ENCODE measurements at regions not wholly inside any gene's neighbourhood (a gene's known extent, or its start where the extent isn't known, plus 50 kb on each side); places are given as distances from the start of the nearest gene placed in this dataset.

GRCh38 chr14:55756078-55756477, 176.1 kb downstream of the KTN1 start:
- Mint-ChIP-seq H3K36me3 (no peaks in the 10 kb centered on the region), H3K27me3 (no peaks in the 10 kb centered on the region), H3K4me1 (ENCODE audit: low read depth in 2 of 2) (peaks cover 0 to 3% of the 10 kb centered on the region in 2 donors), H3K4me3 (no peak overlapping the region), H3K27ac (no peak overlapping the region), H3K9me3 (no peaks in the 10 kb centered on the region)
- ATAC-seq, result no peak
- no peak for DNase-seq (ENCODE audit: low spot score)

GRCh38 chr14:55756557-55756956, 176.6 kb downstream of the KTN1 start:
- Mint-ChIP-seq H3K36me3 (no peaks in the 10 kb centered on the region), H3K27ac (no peak overlapping the region), H3K9me3 (no peaks in the 10 kb centered on the region), H3K4me3 (no peak overlapping the region), H3K4me1 (ENCODE audit: low read depth in 2 of 2) (peaks cover 0 to 3% of the 10 kb centered on the region in 2 donors), H3K27me3 (peaks cover 0 to under 1% of the 10 kb centered on the region in 2 donors)
- DNase-seq (ENCODE audit: low spot score) (no peak), ATAC-seq (no peak)

DNA sequence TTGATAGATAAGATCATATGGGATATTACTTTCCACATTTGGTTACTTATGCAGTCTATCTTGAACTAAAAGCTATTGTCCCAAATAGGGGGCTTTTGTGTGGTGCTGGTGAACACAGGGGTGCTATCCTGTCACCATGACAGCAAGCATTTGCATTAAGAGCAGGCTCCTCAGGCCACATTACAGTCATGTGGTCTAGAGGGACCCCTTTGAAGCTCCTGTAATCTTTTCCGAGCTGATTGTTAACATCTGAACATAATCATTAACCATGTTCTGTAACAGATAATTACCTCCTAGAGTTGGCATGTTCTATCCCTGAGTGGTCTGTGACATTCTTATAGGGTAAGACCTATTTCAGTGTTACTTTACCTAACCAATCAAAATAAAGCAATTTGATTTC, 178.8 kb downstream of the KTN1 start:
- Mint-ChIP-seq H3K4me3 (no peak overlapping the region), H3K9me3 (no peaks in the 10 kb centered on the region), H3K27me3 (peaks cover 0 to 6% of the 10 kb centered on the region in 2 donors), H3K4me1 (ENCODE audit: low read depth in 2 of 2) (peaks cover 0 to 3% of the 10 kb centered on the region in 2 donors), H3K27ac (no peak overlapping the region), H3K36me3 (no peaks in the 10 kb centered on the region)
- no peak for DNase-seq (ENCODE audit: low spot score)
- no peak for ATAC-seq

- no peak for DNase-seq (ENCODE audit: low spot score)
- no peak overlapping the region for H3K27ac Mint-ChIP-seq
- H3K36me3 Mint-ChIP-seq, result no peaks in the 10 kb centered on the region
- no peak for ATAC-seq
- H3K4me3 Mint-ChIP-seq, result no peak overlapping the region
- peaks cover 0 to 3% of the 10 kb centered on the region in 2 donors for H3K4me1 Mint-ChIP-seq (ENCODE audit: low read depth in 2 of 2)
- peaks cover 0 to 6% of the 10 kb centered on the region in 2 donors for H3K27me3 Mint-ChIP-seq
- no peaks in the 10 kb centered on the region for H3K9me3 Mint-ChIP-seq
These were observed 181.0 kb downstream of the KTN1 start for GRCh38 chr14:55760789-55761566.

DNA sequence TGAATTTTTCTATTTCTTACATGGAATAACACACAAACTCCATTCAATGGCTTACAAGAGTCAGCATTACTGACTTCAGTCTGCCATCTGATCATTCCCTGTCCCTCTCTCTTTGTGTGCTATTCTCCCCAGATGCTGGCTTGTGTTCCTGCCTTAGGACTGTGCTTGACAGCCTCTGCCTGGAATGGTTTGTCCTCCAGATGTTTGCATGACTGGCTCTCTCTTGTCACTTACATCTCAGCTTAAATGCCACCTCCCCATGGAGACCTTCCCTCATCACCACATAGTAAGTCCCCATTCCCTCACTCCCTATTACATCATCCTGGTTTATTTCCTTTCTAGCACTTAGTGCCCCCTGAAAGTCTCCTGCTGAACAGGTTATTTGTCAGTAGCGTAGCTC, 181.6 kb downstream of the KTN1 start:
- ATAC-seq (no peak), DNase-seq (ENCODE audit: low spot score) (no peak)
- Mint-ChIP-seq H3K36me3 (no peaks in the 10 kb centered on the region), H3K9me3 (no peaks in the 10 kb centered on the region), H3K27ac (no peak overlapping the region), H3K4me1 (ENCODE audit: low read depth in 2 of 2) (no peaks in the 10 kb centered on the region), H3K4me3 (no peak overlapping the region), H3K27me3 (peaks cover 0 to 6% of the 10 kb centered on the region in 2 donors)

DNA sequence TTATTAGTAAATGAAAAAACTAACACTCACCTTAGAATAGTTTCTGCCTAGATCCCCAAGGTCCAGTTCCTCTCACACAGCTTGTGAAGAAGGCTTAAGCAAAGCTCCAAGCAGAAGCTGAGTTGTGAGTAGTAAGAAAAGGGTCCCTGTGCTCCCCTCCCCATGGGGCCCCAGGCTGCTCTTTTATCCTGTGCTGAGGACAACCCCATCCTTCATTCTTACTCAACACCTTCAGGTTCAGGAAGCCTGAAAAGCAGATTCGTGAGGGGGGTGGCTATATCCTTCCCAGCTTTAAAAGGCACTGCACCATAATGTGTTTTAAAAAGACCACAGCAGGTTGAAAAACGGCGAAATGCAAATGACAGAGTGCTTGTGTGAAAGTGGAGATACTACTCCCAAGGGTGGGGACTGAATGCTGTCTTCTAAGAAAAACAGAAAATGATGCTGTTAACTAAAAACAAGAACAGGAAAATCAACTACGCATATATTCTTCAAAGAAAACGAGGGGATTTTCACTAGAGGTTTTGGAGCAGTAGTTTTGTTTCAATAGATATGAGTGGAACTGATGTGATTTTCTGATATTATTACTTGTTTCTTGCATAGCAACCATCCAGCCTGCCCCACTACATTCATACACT, 182.7 kb downstream of the KTN1 start:
- Mint-ChIP-seq H3K4me3 (peak overlapping the region; percentile 17), H3K27me3 (peaks cover 0 to 6% of the 10 kb centered on the region in 2 donors), H3K36me3 (no peaks in the 10 kb centered on the region), H3K4me1 (ENCODE audit: low read depth in 2 of 2) (no peaks in the 10 kb centered on the region), H3K9me3 (no peaks in the 10 kb centered on the region), H3K27ac (no peak overlapping the region)
- DNase-seq (ENCODE audit: low spot score) (no peak), ATAC-seq (peak in 1 of 2 donors; percentile 59)

- no peak for ATAC-seq
- H3K4me3 Mint-ChIP-seq, result no peak overlapping the region
These were observed 184.8 kb downstream of the KTN1 start for GRCh38 chr14:55764784-55765183.

DNA sequence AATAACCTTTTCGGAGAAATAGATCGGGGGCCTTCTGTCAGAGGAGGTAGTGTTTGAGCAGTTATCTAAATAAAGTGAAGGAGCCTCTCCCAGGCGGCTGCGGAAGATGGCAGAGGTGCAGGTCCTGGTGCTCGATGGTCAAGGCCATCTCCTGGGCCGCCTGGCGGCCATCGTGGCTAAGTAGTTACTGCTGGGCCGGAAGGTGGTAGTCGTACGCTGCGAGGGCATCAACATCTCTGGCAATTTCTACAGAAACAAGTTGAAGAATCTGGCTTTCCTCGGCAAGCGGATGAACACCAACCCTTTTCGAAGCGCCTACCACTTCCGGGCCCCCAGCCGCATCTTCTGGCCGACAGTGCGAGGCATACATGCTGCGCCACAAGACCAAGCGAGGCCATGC, 186.1 kb downstream of the KTN1 start:
- Mint-ChIP-seq H3K9me3 (peaks cover 4% of the 10 kb centered on the region), H3K27me3 (peaks cover 5 to 12% of the 10 kb centered on the region in 2 donors), H3K4me1 (ENCODE audit: low read depth in 2 of 2) (peaks cover 0 to 4% of the 10 kb centered on the region in 2 donors), H3K36me3 (peaks cover 4% of the 10 kb centered on the region), H3K27ac (no peak overlapping the region), H3K4me3 (no peak overlapping the region)
- no peak for ATAC-seq
- no peak for DNase-seq (ENCODE audit: low spot score)

More at GRCh38 chr14:55764784-55765183, 184.8 kb downstream of the KTN1 start:
- DNase-seq (ENCODE audit: low spot score), result no peak
- H3K9me3 Mint-ChIP-seq, result peaks cover 4% of the 10 kb centered on the region
- peaks cover 0 to 4% of the 10 kb centered on the region in 2 donors for H3K4me1 Mint-ChIP-seq (ENCODE audit: low read depth in 2 of 2)
- peaks cover 5 to 12% of the 10 kb centered on the region in 2 donors for H3K27me3 Mint-ChIP-seq
- no peak overlapping the region for H3K27ac Mint-ChIP-seq
- peaks cover 4% of the 10 kb centered on the region for H3K36me3 Mint-ChIP-seq

DNA sequence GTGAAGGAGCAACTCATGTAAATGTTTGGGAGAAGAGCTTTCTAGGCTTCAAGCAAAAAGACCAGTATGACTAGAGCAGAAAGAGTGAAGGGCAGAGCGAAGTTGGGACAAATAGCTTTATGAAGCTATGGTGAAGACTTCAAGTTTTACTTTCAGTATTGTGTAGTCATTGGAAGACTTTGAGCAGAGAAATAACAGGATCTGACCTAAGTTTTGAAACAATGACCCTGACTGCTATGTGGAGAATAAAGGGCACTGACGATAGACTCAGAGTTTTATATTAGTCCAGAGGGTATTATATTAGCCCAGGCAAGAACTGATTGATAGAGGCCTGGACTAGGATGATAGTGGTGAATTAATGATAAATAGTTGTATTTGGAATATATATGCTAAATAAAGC, 187.3 kb downstream of the KTN1 start:
- Mint-ChIP-seq H3K27me3 (peaks cover 5 to 9% of the 10 kb centered on the region in 2 donors), H3K27ac (no peak overlapping the region), H3K4me3 (no peak overlapping the region), H3K4me1 (ENCODE audit: low read depth in 2 of 2) (peaks cover 0 to 4% of the 10 kb centered on the region in 2 donors), H3K36me3 (peaks cover 4% of the 10 kb centered on the region), H3K9me3 (peaks cover 4% of the 10 kb centered on the region)
- ATAC-seq (no peak), DNase-seq (ENCODE audit: low spot score) (no peak)

GRCh38 chr14:55769877-55770276, 189.9 kb downstream of the KTN1 start:
- Mint-ChIP-seq H3K9me3 (peaks cover 4% of the 10 kb centered on the region), H3K4me1 (ENCODE audit: low read depth in 2 of 2) (peaks cover 0 to 4% of the 10 kb centered on the region in 2 donors), H3K36me3 (peaks cover 4% of the 10 kb centered on the region), H3K27ac (no peak overlapping the region), H3K4me3 (no peak overlapping the region), H3K27me3 (peaks cover 5 to 9% of the 10 kb centered on the region in 2 donors)
- DNase-seq (ENCODE audit: low spot score) (no peak), ATAC-seq (no peak)

GRCh38 chr14:55771242-55771981, 191.4 kb downstream of the KTN1 start:
- Mint-ChIP-seq H3K36me3 (peaks cover 4% of the 10 kb centered on the region), H3K4me3 (no peak overlapping the region), H3K27ac (no peak overlapping the region), H3K9me3 (peaks cover 4% of the 10 kb centered on the region), H3K27me3 (peaks cover 5 to 9% of the 10 kb centered on the region in 2 donors), H3K4me1 (ENCODE audit: low read depth in 2 of 2) (peaks cover 0 to 4% of the 10 kb centered on the region in 2 donors)
- ATAC-seq, result no peak
- DNase-seq (ENCODE audit: low spot score), result no peak

DNA sequence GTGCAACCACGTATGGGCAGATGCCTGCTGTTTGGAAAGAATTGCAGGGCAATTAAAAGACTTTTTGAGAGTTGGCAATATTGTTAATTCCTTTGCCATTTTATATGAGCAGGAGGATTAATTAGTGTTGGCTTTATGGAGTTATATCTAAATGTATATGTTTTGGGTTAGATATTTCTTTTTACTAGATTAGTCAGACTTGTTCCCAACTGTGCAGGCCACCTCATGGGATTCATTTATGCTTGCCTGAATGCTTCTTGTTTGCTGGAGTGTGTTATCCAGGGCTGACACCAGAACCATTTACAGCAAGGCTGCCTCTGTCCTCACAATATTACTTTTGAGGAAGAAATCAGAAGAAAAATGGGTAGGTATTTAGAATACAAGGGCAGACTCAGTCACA, 192.5 kb downstream of the KTN1 start:
- DNase-seq (ENCODE audit: low spot score) (no peak), ATAC-seq (no peak)
- no peak overlapping the region for H3K4me3 Mint-ChIP-seq
- H3K27ac Mint-ChIP-seq, result no peak overlapping the region
- H3K36me3 Mint-ChIP-seq, result peaks cover 4% of the 10 kb centered on the region
- peaks cover 4% of the 10 kb centered on the region for H3K9me3 Mint-ChIP-seq
- H3K27me3 Mint-ChIP-seq, result peaks cover 5 to 9% of the 10 kb centered on the region in 2 donors
- H3K4me1 Mint-ChIP-seq (ENCODE audit: low read depth in 2 of 2), result peaks cover 0 to 4% of the 10 kb centered on the region in 2 donors

- H3K4me1 Mint-ChIP-seq (ENCODE audit: low read depth in 2 of 2), result no peaks in the 10 kb centered on the region
- DNase-seq (ENCODE audit: low spot score) (no peak), ATAC-seq (no peak)
- H3K4me3 Mint-ChIP-seq, result no peak overlapping the region
- H3K27ac Mint-ChIP-seq, result no peak overlapping the region
- peaks cover under 1% of the 10 kb centered on the region for H3K36me3 Mint-ChIP-seq
- H3K27me3 Mint-ChIP-seq, result peaks cover under 1 to 4% of the 10 kb centered on the region in 2 donors
- H3K9me3 Mint-ChIP-seq, result peaks cover under 1% of the 10 kb centered on the region
These were observed 193.3 kb downstream of the KTN1 start for GRCh38 chr14:55773312-55773711.
